Ovary (tissue), 3 donors: ENCODE measurements at regions not wholly inside any gene's neighbourhood (a gene's known extent, or its start where the extent isn't known, plus 50 kb on each side); places are given as distances from the start of the nearest gene placed in this dataset.

Experiments
- EP300 ChIP-seq: sonication (generic); formaldehyde crosslinking; IDR thresholded peaks from one replicate; pipeline ENCODE4 v1.6.1; 2017; ENCODE audit warnings: antibody characterized with exemption
- POLR2A ChIP-seq: fragments of 450-650 bp; IDR thresholded peaks from one replicate; pipeline ENCODE4 v1.6.1; 2017; ENCODE audit warnings: antibody characterized with exemption, mild to moderate bottlenecking, moderate library complexity
- TF ChIP-seq, protein P1 (sequence below), 3 donors: fragments of 450-650 bp in 2 of 3; fragments of 200-600 bp in 1 of 3; IDR thresholded peaks; one replicate each; pipeline versions ENCODE4 v1.5.1 to v1.8.0; 2016 to 2022; ENCODE audit warnings: antibody characterized with exemption in 3 of 3, mild to moderate bottlenecking in 1 of 3
- donor health status: DM: no; HTN: no; CAD: no.

DNA sequence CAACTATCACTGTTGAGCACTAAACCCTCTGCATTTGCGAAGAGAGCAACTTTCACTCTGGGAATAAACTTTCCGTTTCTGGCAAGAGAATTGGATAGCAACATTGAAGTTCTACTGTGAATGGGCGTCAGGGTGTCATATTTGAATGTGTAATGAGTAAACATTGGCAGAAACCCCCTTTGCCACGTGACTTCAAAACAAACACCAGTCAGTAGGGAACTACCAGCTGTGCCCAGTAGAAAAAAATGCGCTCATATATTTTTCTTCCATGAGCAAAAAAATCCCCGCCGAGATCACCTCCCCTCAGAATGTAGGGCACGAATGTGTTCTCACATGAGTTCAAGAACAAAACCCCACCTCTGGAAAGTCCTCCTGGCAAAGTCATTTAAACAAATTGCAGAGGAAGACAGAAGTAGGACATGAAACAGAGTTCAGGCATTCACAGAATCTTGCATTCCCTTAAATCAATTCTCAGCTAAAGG, 80.6 kb downstream of the BTG1 start:
- TF ChIP-seq, protein P1, sequence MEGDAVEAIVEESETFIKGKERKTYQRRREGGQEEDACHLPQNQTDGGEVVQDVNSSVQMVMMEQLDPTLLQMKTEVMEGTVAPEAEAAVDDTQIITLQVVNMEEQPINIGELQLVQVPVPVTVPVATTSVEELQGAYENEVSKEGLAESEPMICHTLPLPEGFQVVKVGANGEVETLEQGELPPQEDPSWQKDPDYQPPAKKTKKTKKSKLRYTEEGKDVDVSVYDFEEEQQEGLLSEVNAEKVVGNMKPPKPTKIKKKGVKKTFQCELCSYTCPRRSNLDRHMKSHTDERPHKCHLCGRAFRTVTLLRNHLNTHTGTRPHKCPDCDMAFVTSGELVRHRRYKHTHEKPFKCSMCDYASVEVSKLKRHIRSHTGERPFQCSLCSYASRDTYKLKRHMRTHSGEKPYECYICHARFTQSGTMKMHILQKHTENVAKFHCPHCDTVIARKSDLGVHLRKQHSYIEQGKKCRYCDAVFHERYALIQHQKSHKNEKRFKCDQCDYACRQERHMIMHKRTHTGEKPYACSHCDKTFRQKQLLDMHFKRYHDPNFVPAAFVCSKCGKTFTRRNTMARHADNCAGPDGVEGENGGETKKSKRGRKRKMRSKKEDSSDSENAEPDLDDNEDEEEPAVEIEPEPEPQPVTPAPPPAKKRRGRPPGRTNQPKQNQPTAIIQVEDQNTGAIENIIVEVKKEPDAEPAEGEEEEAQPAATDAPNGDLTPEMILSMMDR (IDR thresholded peaks at IDR 0.05) = no peak
- no peak for TF ChIP-seq EP300
- no peak for TF ChIP-seq POLR2A
